ENCODE measurements at regions not wholly inside any gene's neighbourhood (a gene's known extent, or its start where the extent isn't known, plus 50 kb on each side); places are given as distances from the start of the nearest gene placed in this dataset.

- Histone ChIP-seq H3K9me3 (no peaks in the 10 kb centered on the region), H3K36me3 (no peaks in the 10 kb centered on the region), H3K4me1 (no peaks in the 10 kb centered on the region), H3K4me3 (no peak overlapping the region), H3K27me3 (no peaks in the 10 kb centered on the region), H3K27ac (no peak overlapping the region)
- intact Hi-C loops (cut with DNase I) = no loop called here
- FAIRE-seq = no peak
- ATAC-seq = no peak
- 83 to 85% methylated on average over 2 of the region's 2 CpGs for whole genome bisulfite sequencing, 2 donors
- TF ChIP-seq CTCF (IDR thresholded peaks at IDR 0.05) = no peak
- no peak for DNase-seq
Measured at GRCh38 chr4:56748271-56748670, 67.2 kb upstream of the HOPX start.

GRCh38 chr4:56746639-56747038, 65.5 kb upstream of the HOPX start:
- FAIRE-seq = no peak
- H3K4me1 ChIP-seq = no peaks in the 10 kb centered on the region
- WGBS, 2 donors = 54 to 75% methylated on average over 5 of the region's 5 CpGs

GRCh38 chr4:56745042-56745441, 63.9 kb upstream of the HOPX start:
- FAIRE-seq = no peak
- H3K27ac ChIP-seq = no peak overlapping the region
- WGBS, 2 donors = 11 to 26% methylated on average over 2 of the region's 2 CpGs
- no peaks in the 10 kb centered on the region for H3K27me3 ChIP-seq
- TF ChIP-seq CTCF (IDR thresholded peaks at IDR 0.05) = no peak
- ATAC-seq = no peak
- no peaks in the 10 kb centered on the region for H3K36me3 ChIP-seq
- no peak for DNase-seq
- H3K4me3 ChIP-seq = no peak overlapping the region
- no peaks in the 10 kb centered on the region for H3K9me3 ChIP-seq
- intact Hi-C loops (cut with DNase I) = no loop called here
- no peaks in the 10 kb centered on the region for H3K4me1 ChIP-seq

More at GRCh38 chr4:56746639-56747038, 65.5 kb upstream of the HOPX start:
- Histone ChIP-seq H3K27me3 (no peaks in the 10 kb centered on the region), H3K4me3 (no peak overlapping the region), H3K27ac (no peak overlapping the region), H3K36me3 (no peaks in the 10 kb centered on the region), H3K9me3 (no peaks in the 10 kb centered on the region)
- TF ChIP-seq CTCF (IDR thresholded peaks at IDR 0.05) = no peak
- DNase-seq = no peak
- intact Hi-C loops (cut with DNase I) = no loop called here
- ATAC-seq = no peak

- no peak for ATAC-seq
- Histone ChIP-seq H3K4me3 (no peak overlapping the region), H3K4me1 (no peaks in the 10 kb centered on the region), H3K9me3 (no peaks in the 10 kb centered on the region), H3K36me3 (no peaks in the 10 kb centered on the region), H3K27ac (no peak overlapping the region), H3K27me3 (no peaks in the 10 kb centered on the region)
- TF ChIP-seq CTCF (IDR thresholded peaks at IDR 0.05) = no peak
- WGBS, 2 donors = 74 to 79% methylated on average over 1 of the region's 1 CpG
- no peak for DNase-seq
- intact Hi-C loops (cut with DNase I) = no loop called here
- FAIRE-seq = no peak
Measured at GRCh38 chr4:56744030-56744429, 62.9 kb upstream of the HOPX start.

- no peak for TF ChIP-seq CTCF (IDR thresholded peaks at IDR 0.05)
- FAIRE-seq (no peak), ATAC-seq (no peak), DNase-seq (no peak)
- no peaks in the 10 kb centered on the region for H3K36me3 ChIP-seq
- no peak overlapping the region for H3K27ac ChIP-seq
- no peaks in the 10 kb centered on the region for H3K4me1 ChIP-seq
- WGBS, 2 donors = 3 to 6% methylated on average over 1 of the region's 1 CpG
- H3K9me3 ChIP-seq = no peaks in the 10 kb centered on the region
- intact Hi-C loops (cut with DNase I) = no loop called here
- H3K4me3 ChIP-seq = no peak overlapping the region
- no peaks in the 10 kb centered on the region for H3K27me3 ChIP-seq
Measured at GRCh38 chr4:56743550-56743949, 62.5 kb upstream of the HOPX start.
